SK-N-SH treated with all-trans-retinoic acid at 6 μM for 48 hours (cell line): ENCODE measurements at regions not wholly inside any gene's neighbourhood (a gene's known extent, or its start where the extent isn't known, plus 50 kb on each side); places are given as distances from the start of the nearest gene placed in this dataset.

Experiments used
- ATAC-seq: fragments of 200-7000 bp; cut with Tn5 transposase; 3 replicates; pipeline ENCODE4 v1.9.1; 2020; ENCODE audit warnings: mild to moderate bottlenecking, moderate library complexity
- ARNTL ChIP-seq: fragments of 450-650 bp; formaldehyde crosslinking; IDR thresholded peaks from 2 replicates; pipeline ENCODE4 v1.5.0; 2020; ENCODE audit warnings: low read depth, mild to moderate bottlenecking, moderate library complexity, borderline replicate concordance
- BACH2 ChIP-seq: fragments of 250-450 bp; sonication (Bioruptor Pico); IDR thresholded peaks from 2 replicates; pipeline ENCODE4 v1.9.0; 2021; ENCODE audit warnings: mild to moderate bottlenecking, borderline replicate concordance
- CSDC2 ChIP-seq: fragments of 250-450 bp; sonication (Bioruptor Pico); IDR thresholded peaks from 2 replicates; pipeline ENCODE4 v1.5.0; 2020; ENCODE audit warnings: mild to moderate bottlenecking, moderate library complexity
- ESRRG ChIP-seq: fragments of 250-450 bp; sonication (Bioruptor Pico); IDR thresholded peaks from 2 replicates; pipeline ENCODE4 v1.6.1; 2021; ENCODE audit warnings: mild to moderate bottlenecking
- GLIS3 ChIP-seq: fragments of 250-450 bp; sonication (Bioruptor Pico); IDR thresholded peaks from 2 replicates; pipeline ENCODE4 v1.5.0; 2020; ENCODE audit warnings: mild to moderate bottlenecking, moderate library complexity
- ISL1 ChIP-seq: fragments of 250-450 bp; sonication (Bioruptor Pico); IDR thresholded peaks from 2 replicates; pipeline ENCODE4 v2.1.2; 2022; ENCODE audit warnings: mild to moderate bottlenecking, moderate library complexity
- OSR1 ChIP-seq: fragments of 250-450 bp; sonication (Bioruptor Pico); IDR thresholded peaks from 2 replicates; pipeline ENCODE4 v1.8.0; 2022; ENCODE audit warnings: moderate library complexity, mild to moderate bottlenecking, inconsistent platforms
- PPARA ChIP-seq: fragments of 250-450 bp; sonication (Bioruptor Pico); IDR thresholded peaks from 2 replicates; pipeline ENCODE4 v1.5.0; 2020; ENCODE audit warnings: mild to moderate bottlenecking, borderline replicate concordance
- RARB ChIP-seq: fragments of 250-450 bp; sonication (Bioruptor Pico); IDR thresholded peaks from 2 replicates; pipeline ENCODE4 v1.8.0; 2021; ENCODE audit warnings: mild to moderate bottlenecking, moderate library complexity
- SNAI2 ChIP-seq: fragments of 250-450 bp; sonication (Bioruptor Pico); IDR thresholded peaks from 2 replicates; pipeline ENCODE4 v1.5.0; 2020; ENCODE audit warnings: mild to moderate bottlenecking, moderate library complexity
- TCF4 ChIP-seq: fragments of 250-450 bp; sonication (Bioruptor Pico); IDR thresholded peaks from 2 replicates; pipeline ENCODE4 v1.8.0; 2021; ENCODE audit warnings: mild to moderate bottlenecking, moderate library complexity, borderline replicate concordance
- ZC3H10 ChIP-seq: fragments of 250-450 bp; sonication (Bioruptor Pico); IDR thresholded peaks from 2 replicates; pipeline ENCODE4 v1.5.1; 2021; ENCODE audit warnings: mild to moderate bottlenecking, moderate library complexity
- ZFP3 ChIP-seq: fragments of 250-450 bp; sonication (Bioruptor Pico); IDR thresholded peaks from 2 replicates; pipeline ENCODE4 v1.5.0; 2020; ENCODE audit warnings: mild to moderate bottlenecking, moderate library complexity
- ZFP30 ChIP-seq: fragments of 450-650 bp; formaldehyde crosslinking; IDR thresholded peaks from 2 replicates; pipeline ENCODE4 v1.5.0; 2022; ENCODE audit warnings: mild to moderate bottlenecking, moderate library complexity
- ZNF565 ChIP-seq: fragments of 450-650 bp; formaldehyde crosslinking; conservative IDR thresholded peaks from 2 replicates; pipeline ENCODE4 v1.5.0; 2020; ENCODE audit warnings: low read depth, mild to moderate bottlenecking, moderate library complexity
- ZNF70 ChIP-seq: fragments of 450-650 bp; formaldehyde crosslinking; IDR thresholded peaks from 2 replicates; pipeline ENCODE4 v1.5.0; 2020; ENCODE audit warnings: mild to moderate bottlenecking, moderate library complexity
- ZNF8 ChIP-seq: fragments of 450-650 bp; formaldehyde crosslinking; IDR thresholded peaks from 2 replicates; pipeline ENCODE4 v1.5.0; 2020; ENCODE audit warnings: mild to moderate bottlenecking, moderate library complexity
- TF ChIP-seq, protein P1 (sequence below): fragments of 250-450 bp; sonication (Bioruptor Pico); IDR thresholded peaks from 2 replicates; pipeline ENCODE4 v1.5.1; 2020; ENCODE audit warnings: low read depth, mild to moderate bottlenecking, moderate library complexity
- TF ChIP-seq, protein P2 (sequence below): fragments of 250-450 bp; sonication (Bioruptor Pico); IDR thresholded peaks from 2 replicates; pipeline ENCODE4 v1.5.1; 2021; ENCODE audit warnings: mild to moderate bottlenecking, moderate library complexity
- TF ChIP-seq, protein P3 (sequence below): fragments of 250-450 bp; sonication (Bioruptor Pico); IDR thresholded peaks from 2 replicates; pipeline ENCODE4 v1.8.0; 2021; ENCODE audit warnings: low read depth, mild to moderate bottlenecking, moderate library complexity, borderline replicate concordance
- TF ChIP-seq, protein P4 (sequence below): fragments of 250-450 bp; sonication (Bioruptor Pico); IDR thresholded peaks from 2 replicates; pipeline ENCODE4 v1.5.0; 2020; ENCODE audit warnings: mild to moderate bottlenecking, moderate library complexity
- TF ChIP-seq, protein P5 (sequence below): fragments of 250-450 bp; sonication (Bioruptor Pico); IDR thresholded peaks from 2 replicates; pipeline ENCODE4 v1.8.0; 2020; ENCODE audit warnings: mild to moderate bottlenecking, moderate library complexity, borderline replicate concordance

DNA sequence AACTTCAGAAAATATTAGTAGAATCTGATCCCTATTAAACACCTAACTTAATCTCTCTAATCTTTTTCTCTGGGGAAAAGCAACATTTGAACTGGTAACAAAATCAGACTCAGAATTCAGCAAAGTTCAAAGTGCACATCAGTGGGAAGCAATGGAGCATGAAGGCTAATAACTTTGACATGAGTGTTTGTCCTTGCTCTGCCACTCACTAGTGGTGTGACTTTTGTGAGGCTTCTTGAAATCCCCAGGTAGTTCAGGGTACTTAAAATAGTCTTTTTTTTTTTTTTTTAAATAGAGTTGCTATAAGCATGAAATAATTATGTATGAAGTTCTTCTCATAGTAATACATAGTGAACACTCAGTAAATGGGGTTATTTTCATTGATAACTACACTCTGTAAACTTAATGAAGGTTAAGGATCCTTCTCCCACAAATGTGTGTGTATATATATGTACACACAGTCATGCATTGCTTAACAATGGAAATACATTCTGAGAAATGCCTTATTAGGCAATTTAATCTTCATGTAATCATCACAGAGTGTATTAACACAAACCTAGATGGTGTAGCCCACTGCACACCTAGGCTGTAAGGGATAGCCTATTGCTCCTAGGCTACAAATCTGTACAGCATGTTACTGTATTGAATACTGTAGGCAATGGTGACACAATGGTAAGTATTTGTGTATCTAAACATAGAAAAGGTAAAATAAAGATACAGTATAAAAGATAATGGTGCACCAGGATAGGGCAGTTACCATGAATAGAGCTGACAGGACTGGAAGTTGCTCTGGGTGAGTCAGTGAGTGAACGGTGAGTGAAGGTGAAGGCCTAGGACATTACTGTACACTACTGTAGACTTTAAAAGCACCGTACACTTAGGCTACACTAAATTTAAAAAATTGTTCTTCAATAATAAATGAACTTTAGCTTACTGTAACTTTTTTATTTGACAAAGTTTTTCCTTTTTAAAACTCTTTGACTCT is 73.3 kb upstream of the HMHB1 start:
- ATAC-seq, result no peak
- TF ChIP-seq, protein P1, sequence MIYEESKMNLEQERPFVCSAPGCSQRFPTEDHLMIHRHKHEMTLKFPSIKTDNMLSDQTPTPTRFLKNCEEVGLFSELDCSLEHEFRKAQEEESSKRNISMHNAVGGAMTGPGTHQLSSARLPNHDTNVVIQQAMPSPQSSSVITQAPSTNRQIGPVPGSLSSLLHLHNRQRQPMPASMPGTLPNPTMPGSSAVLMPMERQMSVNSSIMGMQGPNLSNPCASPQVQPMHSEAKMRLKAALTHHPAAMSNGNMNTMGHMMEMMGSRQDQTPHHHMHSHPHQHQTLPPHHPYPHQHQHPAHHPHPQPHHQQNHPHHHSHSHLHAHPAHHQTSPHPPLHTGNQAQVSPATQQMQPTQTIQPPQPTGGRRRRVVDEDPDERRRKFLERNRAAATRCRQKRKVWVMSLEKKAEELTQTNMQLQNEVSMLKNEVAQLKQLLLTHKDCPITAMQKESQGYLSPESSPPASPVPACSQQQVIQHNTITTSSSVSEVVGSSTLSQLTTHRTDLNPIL, result no peak
- TF ChIP-seq, protein P2, sequence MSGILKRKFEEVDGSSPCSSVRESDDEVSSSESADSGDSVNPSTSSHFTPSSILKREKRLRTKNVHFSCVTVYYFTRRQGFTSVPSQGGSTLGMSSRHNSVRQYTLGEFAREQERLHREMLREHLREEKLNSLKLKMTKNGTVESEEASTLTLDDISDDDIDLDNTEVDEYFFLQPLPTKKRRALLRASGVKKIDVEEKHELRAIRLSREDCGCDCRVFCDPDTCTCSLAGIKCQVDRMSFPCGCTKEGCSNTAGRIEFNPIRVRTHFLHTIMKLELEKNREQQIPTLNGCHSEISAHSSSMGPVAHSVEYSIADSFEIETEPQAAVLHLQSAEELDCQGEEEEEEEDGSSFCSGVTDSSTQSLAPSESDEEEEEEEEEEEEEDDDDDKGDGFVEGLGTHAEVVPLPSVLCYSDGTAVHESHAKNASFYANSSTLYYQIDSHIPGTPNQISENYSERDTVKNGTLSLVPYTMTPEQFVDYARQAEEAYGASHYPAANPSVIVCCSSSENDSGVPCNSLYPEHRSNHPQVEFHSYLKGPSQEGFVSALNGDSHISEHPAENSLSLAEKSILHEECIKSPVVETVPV (CRISPR knock-in tag), result no peak
- TF ChIP-seq ZNF8 (no peak), ZNF565 (CRISPR knock-in tag) (no peak), GLIS3 (CRISPR knock-in tag) (no peak), PPARA (CRISPR knock-in tag) (no peak), BACH2 (CRISPR knock-in tag) (no peak), ZFP3 (CRISPR knock-in tag) (no peak), ZNF70 (CRISPR knock-in tag) (no peak), ARNTL (CRISPR knock-in tag) (no peak), SNAI2 (CRISPR knock-in tag) (no peak), ESRRG (CRISPR knock-in tag) (no peak), TCF4 (no peak), ISL1 (CRISPR knock-in tag) (no peak)
- TF ChIP-seq, protein P3, sequence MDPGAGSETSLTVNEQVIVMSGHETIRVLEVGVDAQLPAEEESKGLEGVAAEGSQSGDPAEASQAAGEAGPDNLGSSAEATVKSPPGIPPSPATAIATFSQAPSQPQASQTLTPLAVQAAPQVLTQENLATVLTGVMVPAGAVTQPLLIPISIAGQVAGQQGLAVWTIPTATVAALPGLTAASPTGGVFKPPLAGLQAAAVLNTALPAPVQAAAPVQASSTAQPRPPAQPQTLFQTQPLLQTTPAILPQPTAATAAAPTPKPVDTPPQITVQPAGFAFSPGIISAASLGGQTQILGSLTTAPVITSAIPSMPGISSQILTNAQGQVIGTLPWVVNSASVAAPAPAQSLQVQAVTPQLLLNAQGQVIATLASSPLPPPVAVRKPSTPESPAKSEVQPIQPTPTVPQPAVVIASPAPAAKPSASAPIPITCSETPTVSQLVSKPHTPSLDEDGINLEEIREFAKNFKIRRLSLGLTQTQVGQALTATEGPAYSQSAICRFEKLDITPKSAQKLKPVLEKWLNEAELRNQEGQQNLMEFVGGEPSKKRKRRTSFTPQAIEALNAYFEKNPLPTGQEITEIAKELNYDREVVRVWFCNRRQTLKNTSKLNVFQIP (CRISPR knock-in tag), result no peak
- TF ChIP-seq, protein P4, sequence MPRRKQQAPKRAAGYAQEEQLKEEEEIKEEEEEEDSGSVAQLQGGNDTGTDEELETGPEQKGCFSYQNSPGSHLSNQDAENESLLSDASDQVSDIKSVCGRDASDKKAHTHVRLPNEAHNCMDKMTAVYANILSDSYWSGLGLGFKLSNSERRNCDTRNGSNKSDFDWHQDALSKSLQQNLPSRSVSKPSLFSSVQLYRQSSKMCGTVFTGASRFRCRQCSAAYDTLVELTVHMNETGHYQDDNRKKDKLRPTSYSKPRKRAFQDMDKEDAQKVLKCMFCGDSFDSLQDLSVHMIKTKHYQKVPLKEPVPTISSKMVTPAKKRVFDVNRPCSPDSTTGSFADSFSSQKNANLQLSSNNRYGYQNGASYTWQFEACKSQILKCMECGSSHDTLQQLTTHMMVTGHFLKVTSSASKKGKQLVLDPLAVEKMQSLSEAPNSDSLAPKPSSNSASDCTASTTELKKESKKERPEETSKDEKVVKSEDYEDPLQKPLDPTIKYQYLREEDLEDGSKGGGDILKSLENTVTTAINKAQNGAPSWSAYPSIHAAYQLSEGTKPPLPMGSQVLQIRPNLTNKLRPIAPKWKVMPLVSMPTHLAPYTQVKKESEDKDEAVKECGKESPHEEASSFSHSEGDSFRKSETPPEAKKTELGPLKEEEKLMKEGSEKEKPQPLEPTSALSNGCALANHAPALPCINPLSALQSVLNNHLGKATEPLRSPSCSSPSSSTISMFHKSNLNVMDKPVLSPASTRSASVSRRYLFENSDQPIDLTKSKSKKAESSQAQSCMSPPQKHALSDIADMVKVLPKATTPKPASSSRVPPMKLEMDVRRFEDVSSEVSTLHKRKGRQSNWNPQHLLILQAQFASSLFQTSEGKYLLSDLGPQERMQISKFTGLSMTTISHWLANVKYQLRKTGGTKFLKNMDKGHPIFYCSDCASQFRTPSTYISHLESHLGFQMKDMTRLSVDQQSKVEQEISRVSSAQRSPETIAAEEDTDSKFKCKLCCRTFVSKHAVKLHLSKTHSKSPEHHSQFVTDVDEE (CRISPR knock-in tag), result no peak
- TF ChIP-seq, protein P5, sequence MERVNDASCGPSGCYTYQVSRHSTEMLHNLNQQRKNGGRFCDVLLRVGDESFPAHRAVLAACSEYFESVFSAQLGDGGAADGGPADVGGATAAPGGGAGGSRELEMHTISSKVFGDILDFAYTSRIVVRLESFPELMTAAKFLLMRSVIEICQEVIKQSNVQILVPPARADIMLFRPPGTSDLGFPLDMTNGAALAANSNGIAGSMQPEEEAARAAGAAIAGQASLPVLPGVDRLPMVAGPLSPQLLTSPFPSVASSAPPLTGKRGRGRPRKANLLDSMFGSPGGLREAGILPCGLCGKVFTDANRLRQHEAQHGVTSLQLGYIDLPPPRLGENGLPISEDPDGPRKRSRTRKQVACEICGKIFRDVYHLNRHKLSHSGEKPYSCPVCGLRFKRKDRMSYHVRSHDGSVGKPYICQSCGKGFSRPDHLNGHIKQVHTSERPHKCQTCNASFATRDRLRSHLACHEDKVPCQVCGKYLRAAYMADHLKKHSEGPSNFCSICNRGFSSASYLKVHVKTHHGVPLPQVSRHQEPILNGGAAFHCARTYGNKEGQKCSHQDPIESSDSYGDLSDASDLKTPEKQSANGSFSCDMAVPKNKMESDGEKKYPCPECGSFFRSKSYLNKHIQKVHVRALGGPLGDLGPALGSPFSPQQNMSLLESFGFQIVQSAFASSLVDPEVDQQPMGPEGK (CRISPR knock-in tag), result no peak

DNA sequence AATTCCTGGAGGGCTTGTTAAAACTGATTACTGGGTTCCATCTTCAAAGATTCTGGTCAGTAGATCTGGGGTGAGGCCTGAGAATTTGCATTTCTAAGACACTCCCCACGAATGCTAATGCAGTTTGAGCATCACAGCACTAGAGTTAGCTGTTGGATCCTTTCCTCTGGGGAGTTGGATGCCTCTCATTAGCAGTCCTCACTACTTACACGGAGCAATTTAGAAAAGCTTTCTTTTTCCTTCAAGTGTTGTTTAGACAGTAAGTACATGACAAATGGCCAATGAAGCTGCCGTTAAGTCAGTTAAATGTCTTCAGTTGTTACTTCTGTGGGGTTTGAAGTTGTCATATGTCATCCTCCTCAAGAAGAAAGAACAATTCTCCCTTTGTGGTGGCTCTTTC is 74.9 kb upstream of the HMHB1 start:
- no peak for TF ChIP-seq ZNF70 (CRISPR knock-in tag)
- TF ChIP-seq ZC3H10 (CRISPR knock-in tag), result no peak
- TF ChIP-seq RARB (CRISPR knock-in tag), result no peak
- no peak for TF ChIP-seq GLIS3 (CRISPR knock-in tag)
- TF ChIP-seq ZFP30 (CRISPR knock-in tag), result no peak
- TF ChIP-seq ARNTL (CRISPR knock-in tag), result no peak
- no peak for TF ChIP-seq OSR1 (CRISPR knock-in tag)
- no peak for TF ChIP-seq CSDC2
- TF ChIP-seq ESRRG (CRISPR knock-in tag), result no peak
- no peak for TF ChIP-seq PPARA (CRISPR knock-in tag)
- TF ChIP-seq, all 23 proteins: peak for 0
- no peak for ATAC-seq
